AG10803 (cell line): ENCODE measurements at regions not wholly inside any gene's neighbourhood (a gene's known extent, or its start where the extent isn't known, plus 50 kb on each side); places are given as distances from the start of the nearest gene placed in this dataset.

Experiments
- DNase-seq: peaks from one replicate; pipeline ENCODE4 v3.0.0; 2010; ENCODE audit warnings: low read depth
- H3K4me3 ChIP-seq: 2 replicates; pipeline ENCODE4 v1.5.1; 2011; ENCODE audit warnings: mild to moderate bottlenecking, low read length, control low read depth
- TF ChIP-seq, protein P1 (sequence below): conservative IDR thresholded peaks from 2 replicates; pipeline ENCODE4 v1.5.1; 2011; ENCODE audit warnings: mild to moderate bottlenecking, low read length, control low read depth, inconsistent platforms

- H3K4me3 ChIP-seq: no peak overlapping the region
- TF ChIP-seq, protein P1, sequence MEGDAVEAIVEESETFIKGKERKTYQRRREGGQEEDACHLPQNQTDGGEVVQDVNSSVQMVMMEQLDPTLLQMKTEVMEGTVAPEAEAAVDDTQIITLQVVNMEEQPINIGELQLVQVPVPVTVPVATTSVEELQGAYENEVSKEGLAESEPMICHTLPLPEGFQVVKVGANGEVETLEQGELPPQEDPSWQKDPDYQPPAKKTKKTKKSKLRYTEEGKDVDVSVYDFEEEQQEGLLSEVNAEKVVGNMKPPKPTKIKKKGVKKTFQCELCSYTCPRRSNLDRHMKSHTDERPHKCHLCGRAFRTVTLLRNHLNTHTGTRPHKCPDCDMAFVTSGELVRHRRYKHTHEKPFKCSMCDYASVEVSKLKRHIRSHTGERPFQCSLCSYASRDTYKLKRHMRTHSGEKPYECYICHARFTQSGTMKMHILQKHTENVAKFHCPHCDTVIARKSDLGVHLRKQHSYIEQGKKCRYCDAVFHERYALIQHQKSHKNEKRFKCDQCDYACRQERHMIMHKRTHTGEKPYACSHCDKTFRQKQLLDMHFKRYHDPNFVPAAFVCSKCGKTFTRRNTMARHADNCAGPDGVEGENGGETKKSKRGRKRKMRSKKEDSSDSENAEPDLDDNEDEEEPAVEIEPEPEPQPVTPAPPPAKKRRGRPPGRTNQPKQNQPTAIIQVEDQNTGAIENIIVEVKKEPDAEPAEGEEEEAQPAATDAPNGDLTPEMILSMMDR: no peak
- no peak for DNase-seq
Observed at GRCh38 chr22:47289336-47289985, 527.0 kb downstream of the TBC1D22A start.

- H3K4me3 ChIP-seq: no peak overlapping the region
- no peak for DNase-seq
- TF ChIP-seq, protein P1: no peak
Observed at GRCh38 chr22:47288680-47289079, 526.2 kb downstream of the TBC1D22A start.

- no peak for DNase-seq
- TF ChIP-seq, protein P1: no peak
- H3K4me3 ChIP-seq: no peak overlapping the region
Observed at GRCh38 chr22:47287516-47287915, 525.1 kb downstream of the TBC1D22A start.

DNA sequence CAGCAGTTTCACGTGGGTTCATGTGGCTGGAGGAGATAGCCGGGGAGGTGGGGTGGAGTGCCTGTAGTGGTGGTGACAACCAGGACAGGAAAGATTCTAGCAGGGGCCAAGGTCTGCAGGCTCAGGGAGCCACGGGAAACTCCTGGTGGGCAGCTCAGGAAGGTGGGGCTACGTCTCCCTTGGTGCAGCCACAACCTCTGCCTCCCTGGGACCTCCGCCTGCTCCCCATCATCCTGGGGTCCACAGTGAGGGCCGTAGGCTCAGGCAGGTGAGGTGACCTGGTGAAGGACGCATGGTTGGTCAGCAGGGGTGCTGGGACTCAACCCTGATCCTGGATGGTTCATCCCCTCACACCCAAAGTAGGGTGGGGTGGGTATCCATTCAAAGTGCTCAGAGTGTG is 524.1 kb downstream of the TBC1D22A start:
- no peak for DNase-seq
- no peak overlapping the region for H3K4me3 ChIP-seq
- TF ChIP-seq, protein P1: no peak

DNA sequence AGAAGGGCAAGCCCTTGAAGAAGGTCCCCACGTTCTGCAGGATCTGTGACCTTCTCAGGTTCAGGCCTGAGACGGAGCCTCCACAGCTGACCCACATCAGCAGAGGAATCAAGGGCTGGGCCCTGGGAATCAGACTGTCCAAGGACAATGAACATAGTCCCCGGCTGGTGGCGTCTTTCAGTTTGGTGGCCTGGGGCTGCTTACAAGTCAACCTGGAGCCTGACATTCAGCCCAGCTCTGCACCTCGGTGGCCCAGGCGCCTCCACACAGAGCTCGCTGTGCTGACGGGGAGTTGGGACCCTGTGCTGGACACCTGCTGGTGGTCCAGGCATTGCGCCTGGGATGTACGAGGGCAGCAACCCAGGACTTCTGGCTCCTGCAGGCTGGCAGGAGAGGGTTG is 523.5 kb downstream of the TBC1D22A start:
- no peak overlapping the region for H3K4me3 ChIP-seq
- DNase-seq: no peak
- TF ChIP-seq, protein P1: no peak

DNA sequence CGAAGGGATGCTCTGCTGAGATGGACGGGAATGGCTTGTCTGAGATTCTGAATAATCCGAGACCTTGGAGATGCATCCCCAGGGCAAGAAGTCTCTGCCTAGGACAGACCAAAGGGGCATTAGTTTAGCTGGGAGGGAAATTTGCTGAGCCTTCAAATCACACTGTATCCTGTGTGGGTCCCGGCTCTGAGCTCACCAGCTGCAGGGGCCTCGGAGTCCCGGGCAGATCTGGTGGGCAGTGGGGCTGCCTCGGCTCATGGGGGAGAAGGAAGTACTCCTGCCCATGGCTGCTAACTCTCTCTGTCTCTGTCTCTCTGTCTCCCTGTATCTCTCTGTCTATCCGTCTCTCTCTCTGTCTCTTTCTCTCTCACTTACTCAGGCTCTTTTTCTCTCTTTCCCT is 522.4 kb downstream of the TBC1D22A start:
- TF ChIP-seq, protein P1: no peak
- DNase-seq: no peak
- no peak overlapping the region for H3K4me3 ChIP-seq

DNA sequence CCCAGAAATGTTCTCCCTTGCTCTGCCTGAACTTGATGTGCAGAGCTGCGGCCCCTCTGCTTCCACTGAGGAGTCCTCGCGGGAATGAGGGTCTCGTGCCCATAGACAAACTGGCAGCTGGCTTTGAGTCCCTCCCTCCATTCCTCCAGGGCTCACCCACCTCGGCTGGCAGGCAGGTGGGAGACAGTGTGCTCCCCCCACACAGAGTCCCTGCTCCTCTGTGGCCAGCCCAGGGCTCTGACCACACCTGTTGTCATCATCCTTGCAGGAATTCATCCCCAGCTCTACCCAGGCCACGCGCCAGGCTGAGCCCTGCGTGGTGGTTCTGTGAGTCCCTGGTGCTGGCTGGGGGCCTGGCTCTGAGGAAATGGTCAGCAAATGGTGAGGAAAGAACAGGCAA is 521.9 kb downstream of the TBC1D22A start:
- DNase-seq: no peak
- TF ChIP-seq, protein P1: no peak

More for the DNA sequence above, 521.9 kb downstream of the TBC1D22A start:
- H3K4me3 ChIP-seq: no peak overlapping the region
